GM21786 (cell line): ENCODE measurements at regions not wholly inside any gene's neighbourhood (a gene's known extent, or its start where the extent isn't known, plus 50 kb on each side); places are given as distances from the start of the nearest gene placed in this dataset.

Experiments
- ATAC-seq: cut with Tn5 transposase; IDR thresholded peaks from one replicate; pipeline ENCODE4 v1.9.1; 2021; ENCODE audit not compliant: unreplicated experiment

DNA sequence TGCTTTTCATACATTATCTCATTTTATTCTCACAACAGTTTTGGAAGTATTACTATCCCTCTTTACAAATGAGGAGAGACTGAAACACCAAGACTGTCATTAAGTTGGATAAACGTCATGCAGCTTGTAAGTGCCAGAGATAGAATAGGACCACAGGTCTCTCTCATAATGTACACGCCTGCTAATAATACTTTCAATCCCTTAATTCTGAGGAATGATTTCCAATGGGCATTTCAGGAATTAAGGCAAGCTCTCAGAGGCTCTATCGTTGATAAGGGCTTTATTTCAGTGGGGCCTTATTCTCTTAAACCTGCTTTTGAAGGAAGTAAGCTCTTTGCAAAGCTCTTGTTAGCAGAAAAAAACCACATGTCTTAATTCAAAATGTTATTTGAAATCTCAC, 229.1 kb downstream of the NFKBIZ start:
- ATAC-seq = no peak

GRCh38 chr3:102078854-102079808, 229.8 kb downstream of the NFKBIZ start:
- ATAC-seq = no peak

DNA sequence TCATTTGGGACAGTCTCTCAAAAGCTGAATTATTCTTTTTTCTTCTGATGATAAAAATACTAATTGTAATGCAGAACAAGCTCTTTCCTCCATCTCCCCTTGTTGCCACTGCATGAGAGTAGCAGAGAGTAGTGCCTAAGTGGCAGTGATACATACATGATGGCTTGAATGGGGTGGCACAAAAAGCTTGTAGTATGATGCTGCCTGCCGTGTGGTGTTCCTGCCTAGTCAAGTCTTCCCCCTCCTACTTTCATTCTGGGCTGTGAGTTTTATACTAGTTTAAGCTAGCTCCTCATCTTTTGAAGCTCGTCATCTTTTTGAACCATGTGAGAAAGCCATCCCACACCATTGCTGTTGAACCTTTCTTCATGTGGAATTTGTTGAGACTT, 230.5 kb downstream of the NFKBIZ start:
- no peak for ATAC-seq

- no peak for ATAC-seq
Measured at GRCh38 chr3:102081572-102082289, 232.4 kb downstream of the NFKBIZ start.

DNA sequence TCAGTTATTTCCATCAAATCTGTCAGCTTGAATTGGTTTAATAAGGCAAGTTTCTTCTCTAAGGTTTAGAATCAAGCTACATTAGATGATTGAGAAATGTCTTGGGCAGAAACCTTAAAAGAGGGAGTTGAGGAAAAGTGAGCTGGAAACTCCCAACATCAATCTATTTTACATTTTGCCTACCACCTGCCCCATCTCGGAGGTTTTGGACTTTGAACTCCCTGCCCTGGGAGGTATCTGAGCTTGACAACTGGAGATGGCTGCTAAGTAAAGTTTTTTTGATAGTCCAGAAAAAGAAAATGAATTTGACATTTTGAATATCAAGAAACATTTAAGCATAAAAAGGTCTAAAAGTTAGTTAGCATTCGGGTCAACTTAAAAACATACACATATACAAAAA, 234.2 kb downstream of the NFKBIZ start:
- no peak for ATAC-seq

GRCh38 chr3:102084006-102084405, 234.7 kb downstream of the NFKBIZ start:
- no peak for ATAC-seq

- ATAC-seq = no peak
Measured at GRCh38 chr3:102084704-102085103, 235.4 kb downstream of the NFKBIZ start.

DNA sequence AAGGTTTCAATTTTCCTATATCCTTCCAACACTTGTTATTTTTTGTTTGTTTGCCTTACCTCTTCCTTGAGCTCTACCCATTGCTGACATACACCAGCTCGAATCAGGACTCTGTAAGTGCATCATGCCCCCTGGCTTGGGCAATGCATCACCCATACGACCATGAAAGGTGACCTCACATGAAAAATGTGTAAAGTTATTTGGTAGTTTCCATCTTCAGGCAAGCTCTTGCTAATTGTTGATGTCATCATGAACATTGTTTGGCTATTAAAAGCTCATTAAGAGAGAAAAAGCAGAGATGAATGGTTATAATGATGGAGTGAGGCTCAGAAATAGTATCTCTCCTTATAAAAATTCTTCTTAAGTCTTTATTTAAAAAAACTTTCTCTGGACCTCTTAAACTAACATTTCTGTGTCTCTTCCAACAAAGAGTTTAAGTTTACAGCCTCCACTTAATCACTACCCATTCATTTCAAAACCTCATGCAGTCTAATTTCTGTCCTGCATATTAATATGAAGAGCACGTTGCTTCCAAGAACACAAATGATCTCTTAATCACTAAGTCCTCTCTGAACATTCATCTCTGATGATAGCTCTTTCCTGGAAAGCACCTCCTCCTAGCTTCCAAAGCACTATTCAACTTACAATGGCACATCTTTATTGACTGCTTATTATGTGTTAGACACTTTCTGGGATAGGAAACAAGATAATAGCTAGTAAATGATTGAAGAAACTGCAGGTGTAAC, 236.3 kb downstream of the NFKBIZ start:
- no peak for ATAC-seq

DNA sequence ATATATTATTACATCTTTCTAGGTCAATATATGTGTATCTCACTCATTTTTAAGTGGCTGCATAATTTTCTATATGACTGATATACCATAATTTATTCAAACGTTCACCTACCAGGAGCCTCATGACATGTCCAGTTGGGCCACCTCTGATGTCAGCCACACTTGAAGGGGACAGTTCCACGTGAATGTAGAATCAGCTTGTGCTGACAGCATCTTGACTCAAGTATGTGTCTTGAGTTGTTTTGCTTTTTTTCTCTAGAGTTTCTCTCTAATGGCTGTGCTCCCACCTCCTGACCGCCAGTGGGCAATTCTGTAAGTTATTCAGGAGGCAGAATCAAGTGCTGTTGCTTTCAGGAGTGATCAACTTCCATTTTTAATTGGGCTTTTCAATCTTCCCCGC, 237.9 kb downstream of the NFKBIZ start:
- no peak for ATAC-seq

DNA sequence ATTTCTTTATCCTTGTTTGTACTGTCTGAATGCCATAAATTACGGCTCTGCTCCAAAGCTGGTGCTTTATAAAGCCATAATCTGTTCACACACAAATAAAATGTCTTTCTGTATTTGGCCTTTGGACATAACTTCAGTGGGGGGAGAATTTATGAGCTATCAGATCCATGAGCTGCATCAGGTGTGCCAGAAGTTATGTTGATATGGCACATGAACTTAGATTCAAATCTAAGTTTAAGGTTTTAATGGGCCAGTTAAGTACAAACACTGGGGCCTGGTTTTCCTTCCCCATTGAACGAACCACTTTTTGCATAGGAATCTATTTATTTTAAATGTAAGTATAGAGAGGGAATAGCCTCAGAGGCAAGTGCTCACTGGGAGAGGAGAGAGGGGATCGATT, 239.9 kb downstream of the NFKBIZ start:
- no peak for ATAC-seq

DNA sequence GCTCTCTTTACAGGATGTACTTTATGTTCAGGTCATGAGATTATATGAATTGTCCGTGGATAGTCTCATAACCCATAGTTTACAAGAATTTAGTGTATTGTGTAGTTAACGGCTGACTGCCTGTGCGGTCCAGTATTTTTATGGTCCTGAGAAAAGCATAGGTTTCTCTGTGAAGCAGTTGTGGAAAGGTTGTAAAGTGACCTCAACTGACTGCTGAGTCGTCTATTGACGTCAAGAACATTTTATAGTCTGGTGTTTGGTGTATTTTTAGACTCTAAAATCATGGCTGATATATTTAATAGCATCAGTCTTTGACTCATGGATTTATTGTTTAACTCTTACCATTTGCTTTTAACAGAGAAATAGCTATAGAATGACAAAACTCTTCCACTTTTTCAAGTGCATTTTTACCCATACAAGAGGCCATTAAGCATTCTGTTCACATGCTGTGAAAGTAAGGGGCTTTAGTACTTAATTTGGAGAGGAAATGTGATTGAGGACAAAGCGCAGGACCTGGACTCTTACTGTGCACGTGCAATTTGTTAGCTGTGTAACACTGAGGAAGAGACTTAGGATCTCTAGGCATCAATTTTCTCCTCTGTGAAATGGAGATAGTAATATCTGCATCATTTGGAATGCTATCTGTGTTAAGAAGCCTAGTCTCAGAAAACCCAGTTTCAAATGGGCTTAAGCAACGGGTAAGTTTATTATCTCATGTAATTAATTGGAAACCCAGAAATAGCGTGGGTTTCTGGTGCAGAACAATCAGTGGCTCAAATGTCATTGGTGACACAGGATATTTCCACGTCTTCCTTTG, 240.8 kb downstream of the NFKBIZ start:
- no peak for ATAC-seq

DNA sequence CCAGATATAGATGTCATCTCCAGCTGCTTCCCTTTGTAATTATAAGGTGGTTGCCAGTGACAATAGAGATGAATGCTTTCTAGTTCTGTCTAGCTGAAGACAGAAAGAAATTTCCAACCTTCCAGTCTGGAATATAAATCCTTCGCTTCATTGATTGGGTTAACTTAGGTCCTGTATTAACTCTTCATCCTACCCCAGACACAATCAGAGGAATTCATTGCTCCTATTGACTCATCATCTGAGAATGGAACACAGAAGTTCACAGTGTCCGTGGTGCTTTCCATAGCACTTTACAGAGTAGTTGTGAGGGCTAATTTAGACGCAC, 241.4 kb downstream of the NFKBIZ start:
- no peak for ATAC-seq

GRCh38 chr3:102091358-102091757, 242.0 kb downstream of the NFKBIZ start:
- no peak for ATAC-seq

GRCh38 chr3:102092617-102093466, 243.5 kb downstream of the NFKBIZ start:
- no peak for ATAC-seq

- no peak for ATAC-seq
Measured at GRCh38 chr3:102094506-102094905, 245.2 kb downstream of the NFKBIZ start.

DNA sequence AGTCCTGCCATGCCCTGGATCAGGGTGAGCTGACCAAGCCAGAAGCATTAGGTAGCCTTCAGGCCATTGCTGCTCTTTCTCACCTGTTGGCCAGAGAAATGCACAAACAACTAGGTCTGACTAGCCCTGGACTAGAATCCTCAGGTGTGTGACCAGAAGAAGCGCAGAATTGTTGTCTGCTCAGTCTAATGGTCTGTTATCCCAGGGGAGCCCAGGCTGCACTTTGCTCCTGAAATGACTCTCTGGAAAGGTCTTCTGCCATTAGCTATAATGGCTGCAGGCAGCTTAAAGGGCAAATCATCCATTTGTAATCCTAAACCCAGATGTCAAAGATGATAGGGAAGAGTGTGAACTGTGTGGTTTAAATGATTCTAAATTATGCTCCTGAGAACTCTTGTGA, 246.1 kb downstream of the NFKBIZ start:
- no peak for ATAC-seq

GRCh38 chr3:102096066-102096465, 246.8 kb downstream of the NFKBIZ start:
- no peak for ATAC-seq

DNA sequence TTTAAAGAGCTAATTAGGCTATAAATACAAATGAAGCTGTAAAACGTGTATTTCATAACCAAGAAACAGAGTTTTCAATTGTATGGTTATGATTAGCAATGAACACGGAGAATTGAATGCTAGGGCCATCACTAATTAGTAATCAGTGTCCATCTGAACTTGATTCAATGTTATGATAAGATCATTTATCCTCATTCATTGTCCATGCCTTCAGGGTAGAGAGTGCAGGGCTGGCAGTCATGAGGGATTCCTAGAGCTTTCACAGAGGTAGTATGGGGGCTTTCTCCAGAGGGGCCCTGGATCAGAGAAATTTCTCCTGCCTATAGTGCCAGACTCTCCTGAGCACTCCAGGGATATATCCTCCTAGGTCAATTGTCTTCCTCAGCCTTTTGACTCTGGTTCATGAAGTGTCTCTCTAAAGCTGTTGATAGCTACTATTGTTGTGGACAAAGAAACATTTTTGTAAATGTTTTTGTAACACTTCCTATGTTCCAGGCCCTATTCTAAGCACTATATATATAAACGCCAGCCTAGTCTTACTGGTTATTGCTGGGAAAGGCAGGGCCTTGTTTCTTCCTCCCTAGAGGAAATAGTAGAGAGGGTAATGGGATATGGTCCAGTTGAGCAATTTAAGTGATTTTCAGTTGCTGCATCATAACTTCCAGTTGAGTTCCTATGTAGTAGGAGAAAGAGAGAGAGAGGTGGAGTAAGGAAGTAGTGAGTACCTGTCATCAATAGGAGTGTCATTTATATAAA, 249.0 kb downstream of the NFKBIZ start:
- ATAC-seq = no peak

DNA sequence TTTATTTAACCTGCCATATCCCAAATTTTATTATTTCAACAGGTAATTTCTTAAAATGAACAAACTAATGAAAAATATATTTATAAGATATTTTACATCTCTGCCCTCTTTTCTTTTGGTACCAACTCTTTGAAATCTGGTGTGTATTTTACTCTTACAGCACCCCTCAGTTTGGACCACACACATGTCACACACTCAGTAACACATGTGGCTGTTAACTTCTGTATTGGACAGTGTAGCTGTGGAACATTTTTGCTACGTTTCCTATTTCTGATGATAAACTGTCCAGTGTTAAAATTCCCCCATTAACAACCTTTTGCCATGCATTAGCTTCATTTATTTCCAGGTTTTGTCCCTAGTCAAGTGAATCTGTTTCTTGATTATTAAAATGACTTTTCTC, 250.6 kb downstream of the NFKBIZ start:
- ATAC-seq = no peak
